ENCODE measurements at regions not wholly inside any gene's neighbourhood (a gene's known extent, or its start where the extent isn't known, plus 50 kb on each side); places are given as distances from the start of the nearest gene placed in this dataset.

DNA sequence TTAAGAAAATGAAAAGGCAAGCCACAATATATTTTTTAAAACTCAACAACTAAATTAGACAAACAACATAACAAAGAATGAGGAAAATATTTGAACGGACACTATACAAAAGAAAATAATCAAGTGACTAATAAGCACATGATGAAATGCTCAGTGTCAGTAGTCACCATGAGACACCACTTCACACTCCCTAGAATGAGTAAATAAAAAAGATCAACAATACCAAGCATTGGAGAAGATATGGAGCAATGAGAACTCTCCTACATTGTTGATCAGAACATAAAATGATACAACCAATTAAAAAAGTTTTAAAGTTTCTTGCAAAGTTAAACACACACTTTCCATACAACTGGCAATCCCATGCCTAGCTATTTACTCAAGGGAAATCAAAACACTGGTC, 222.2 kb downstream of the C7orf25 start:
- no peaks in the 10 kb centered on the region for H4K20me1 ChIP-seq (ENCODE audit: insufficient read depth)
- no peaks in the 10 kb centered on the region for H3F3A ChIP-seq (replicated peaks; ENCODE audit: insufficient read depth)
- WGBS (ENCODE audit: low lambda C conversion rate), result 0% methylated on average over 1 of the region's 1 CpG
- DNase-seq, result no peak
- no peaks in the 10 kb centered on the region for H3K9me3 ChIP-seq
- H3K9me2 ChIP-seq, result no peaks in the 10 kb centered on the region
- H3K9ac ChIP-seq, result no peak overlapping the region
- no peaks in the 10 kb centered on the region for H3K36me3 ChIP-seq (replicated peaks in 1 of 2; ENCODE audit: control insufficient read depth in 1 of 2, insufficient read depth in 2 of 2, low read length in 1 of 2)
- no peak overlapping the region for H3K27ac ChIP-seq (ENCODE audit: low read depth in 2 of 2, low read length in 1 of 2)
- CTCF ChIA-PET, result interaction anchor here (0.9 to 2.4 kb wide), 4 partner anchors 12 to 749 kb away, joined by 3 to 7 read pairs (median 4); no protein-coding TSS in a partner anchor
- H3K4me2 ChIP-seq, result no peak overlapping the region
- H3K4me3 ChIP-seq (ENCODE audit: low read depth in 2 of 2, low read length in 1 of 2), result no peak overlapping the region
- POLR2A ChIA-PET, result no interaction called here
- no peak overlapping the region for H2AFZ ChIP-seq (ENCODE audit: low read depth)
- peaks cover 53% of the 10 kb centered on the region for H3K27me3 ChIP-seq (ENCODE audit: insufficient read depth)
- no peaks in the 10 kb centered on the region for H3K79me2 ChIP-seq (ENCODE audit: insufficient read depth)
- H3K4me1 ChIP-seq (ENCODE audit: control insufficient read depth in 1 of 2, insufficient read depth in 2 of 2, low read depth in 1 of 2, low read length in 1 of 2), result no peaks in the 10 kb centered on the region
- no peak for TF ChIP-seq USF1 (IDR thresholded peaks at IDR 0.05; ENCODE audit: borderline replicate concordance, low read depth)

GRCh38 chr7:42688056-42688371, 223.9 kb downstream of the C7orf25 start:
- DNase-seq, result no peak
- Histone ChIP-seq H3K9ac (no peak overlapping the region), H3F3A (replicated peaks; ENCODE audit: insufficient read depth) (no peaks in the 10 kb centered on the region), H4K20me1 (ENCODE audit: insufficient read depth) (no peaks in the 10 kb centered on the region), H3K27ac (ENCODE audit: low read depth in 2 of 2, low read length in 1 of 2) (no peak overlapping the region), H3K4me2 (no peak overlapping the region), H3K9me3 (no peaks in the 10 kb centered on the region), H3K36me3 (replicated peaks in 1 of 2; ENCODE audit: control insufficient read depth in 1 of 2, insufficient read depth in 2 of 2, low read length in 1 of 2) (no peaks in the 10 kb centered on the region), H3K27me3 (ENCODE audit: insufficient read depth) (peaks cover 46% of the 10 kb centered on the region), H3K79me2 (ENCODE audit: insufficient read depth) (no peaks in the 10 kb centered on the region), H3K9me2 (no peaks in the 10 kb centered on the region), H3K4me1 (ENCODE audit: control insufficient read depth in 1 of 2, insufficient read depth in 2 of 2, low read depth in 1 of 2, low read length in 1 of 2) (no peaks in the 10 kb centered on the region), H2AFZ (ENCODE audit: low read depth) (no peak overlapping the region), H3K4me3 (ENCODE audit: low read depth in 2 of 2, low read length in 1 of 2) (no peak overlapping the region)
- POLR2A ChIA-PET, result no interaction called here
- TF ChIP-seq YY1 (IDR thresholded peaks at IDR 0.05; ENCODE audit: low read depth) (no peak), SMC3 (IDR thresholded peaks at IDR 0.05; ENCODE audit: low read depth, low read length) (no peak), EZH2phosphoT487 (IDR thresholded peaks at IDR 0.05; ENCODE audit: borderline replicate concordance, low read depth) (no peak), TEAD4 (IDR thresholded peaks at IDR 0.05; ENCODE audit: borderline replicate concordance, insufficient read depth) (no peak), MEF2A (IDR thresholded peaks at IDR 0.05; ENCODE audit: borderline replicate concordance, low read depth) (no peak), RXRA (IDR thresholded peaks at IDR 0.05; ENCODE audit: borderline replicate concordance, low read depth) (no peak), REST (IDR thresholded peaks at IDR 0.05; ENCODE audit: low read depth, low read length) (no peak), NRF1 (IDR thresholded peaks at IDR 0.05; ENCODE audit: low read depth, low read length) (no peak), POLR2AphosphoS5 (IDR thresholded peaks at IDR 0.05; ENCODE audit: low read depth, low read length) (no peak), CHD2 (IDR thresholded peaks at IDR 0.05; ENCODE audit: low read length, partially characterized antibody) (no peak), CTCF (IDR thresholded peaks at IDR 0.05) (no peak), GABPA (IDR thresholded peaks at IDR 0.05; ENCODE audit: low read depth) (no peak)
- TF ChIP-seq, protein P1, sequence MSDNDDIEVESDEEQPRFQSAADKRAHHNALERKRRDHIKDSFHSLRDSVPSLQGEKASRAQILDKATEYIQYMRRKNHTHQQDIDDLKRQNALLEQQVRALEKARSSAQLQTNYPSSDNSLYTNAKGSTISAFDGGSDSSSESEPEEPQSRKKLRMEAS (IDR thresholded peaks at IDR 0.05; ENCODE audit: low read depth), result no peak
- TF ChIP-seq, protein P2, sequence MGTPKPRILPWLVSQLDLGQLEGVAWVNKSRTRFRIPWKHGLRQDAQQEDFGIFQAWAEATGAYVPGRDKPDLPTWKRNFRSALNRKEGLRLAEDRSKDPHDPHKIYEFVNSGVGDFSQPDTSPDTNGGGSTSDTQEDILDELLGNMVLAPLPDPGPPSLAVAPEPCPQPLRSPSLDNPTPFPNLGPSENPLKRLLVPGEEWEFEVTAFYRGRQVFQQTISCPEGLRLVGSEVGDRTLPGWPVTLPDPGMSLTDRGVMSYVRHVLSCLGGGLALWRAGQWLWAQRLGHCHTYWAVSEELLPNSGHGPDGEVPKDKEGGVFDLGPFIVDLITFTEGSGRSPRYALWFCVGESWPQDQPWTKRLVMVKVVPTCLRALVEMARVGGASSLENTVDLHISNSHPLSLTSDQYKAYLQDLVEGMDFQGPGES (IDR thresholded peaks at IDR 0.05; ENCODE audit: low read depth, low read length), result no peak
- CTCF ChIA-PET, result no interaction called here
- WGBS (ENCODE audit: low lambda C conversion rate), result 0% methylated on average over 2 of the region's 2 CpGs

All from SK-N-SH (cell line).